K562 (cell line): ENCODE measurements at regions not wholly inside any gene's neighbourhood (a gene's known extent, or its start where the extent isn't known, plus 50 kb on each side); places are given as distances from the start of the nearest gene placed in this dataset.

Experiments used
- ATAC-seq: fragments of 200-7000 bp; cut with Tn5 transposase; 3 replicates; pipeline ENCODE4 v1.9.1; 2020; ENCODE audit warnings: moderate library complexity
- BruUV-seq: library from RNA; stranded (reverse); fragments of 400-500 nt; replicated peaks from 2 replicates; lab custom pipeline; 2021; lab: Mats Ljungman, UMichigan
- CTCF ChIA-PET: fragments of 300-600 bp; formaldehyde crosslinking; extraction: SDS; loops from one replicate; lab custom pipeline; 2021; ENCODE audit warnings: low intra/inter-chr PET ratio; lab: Yijun Ruan, JAX
- POLR2A ChIA-PET: fragments of 300-600, 350-650 bp; sonication (Branson Sonifier 250); formaldehyde crosslinking; extraction: SDS; loops from one replicate; lab custom pipeline; 2021; ENCODE audit warnings: antibody characterized with exemption, inconsistent platforms; lab: Yijun Ruan, JAX
- DNase-seq, 4 experiments: peaks; one replicate each; pipeline versions ENCODE4 v3.0.0 to v3.0.0-alpha.2; 2011 to 2018; ENCODE audit warnings: low spot score in 3 of 4, mixed read lengths in 3 of 4; ENCODE audit errors: extremely low read depth in 1 of 4
- FAIRE-seq: peaks from 2 replicates; lab custom pipeline; 2011; peaks lifted over from hg19 to GRCh38; lab: Jason Lieb, UNC
- H2AFZ ChIP-seq: 2 replicates; pipeline ENCODE4 v1.6.0; 2011; ENCODE audit warnings: low read depth, low read length, control low read depth, inconsistent platforms
- H3K27ac ChIP-seq: fragments of 200-600 bp; 3 replicates; pipeline ENCODE4 v1.8.0; 2011; ENCODE audit warnings: low read depth, mild to moderate bottlenecking, control low read depth, inconsistent platforms, low read length, moderate library complexity, mixed read lengths; ENCODE audit errors: extremely low read depth
- H3K27me3 ChIP-seq, 2 experiments: fragments of 300-600 bp in 1 of 2; 2 replicates in 1 of 2; 3 replicates in 1 of 2; pipeline versions ENCODE4 v1.6.0 to v1.8.0; 2011; ENCODE audit warnings: inconsistent platforms in 2 of 2, low read length in 2 of 2, mild to moderate bottlenecking in 1 of 2, mixed read lengths in 1 of 2, moderate library complexity in 1 of 2; ENCODE audit not compliant: control insufficient read depth in 2 of 2, insufficient read depth in 2 of 2
- H3K36me3 ChIP-seq: fragments of 300-600 bp; 3 replicates; pipeline ENCODE4 v1.8.0; 2011; ENCODE audit warnings: mild to moderate bottlenecking, low read length, inconsistent platforms; ENCODE audit not compliant: control insufficient read depth, insufficient read depth
- H3K4me1 ChIP-seq, 2 experiments: fragments of 200-600 bp in 1 of 2; replicated peaks in 1 of 2; 2 replicates in 1 of 2; 3 replicates in 1 of 2; pipeline versions ENCODE4 v1.5.1 to v1.8.0; 2011; ENCODE audit warnings: inconsistent platforms in 2 of 2, low read length in 2 of 2, mild to moderate bottlenecking in 1 of 2, mixed read lengths in 1 of 2, moderate library complexity in 1 of 2; ENCODE audit not compliant: control insufficient read depth in 2 of 2, insufficient read depth in 2 of 2
- H3K4me2 ChIP-seq: 2 replicates; pipeline ENCODE4 v1.6.1; 2011; ENCODE audit warnings: low read length, control low read depth, inconsistent platforms, mixed read lengths; ENCODE audit not compliant: insufficient read depth
- H3K4me3 ChIP-seq: fragments of 200-600 bp; sonication (generic), shearing (Covaris generic); 2 replicates; pipeline ENCODE4 v1.5.1; 2016; ENCODE audit warnings: control low read depth, inconsistent platforms
- H3K79me2 ChIP-seq: fragments of 200-600 bp; 3 replicates; pipeline ENCODE4 v1.8.0; 2011; ENCODE audit warnings: low read length, inconsistent platforms; ENCODE audit not compliant: control insufficient read depth, insufficient read depth
- H3K9ac ChIP-seq, 2 experiments: 2 replicates each; pipeline versions ENCODE4 v1.6.0 to v1.6.1; 2011; ENCODE audit warnings: low read depth in 2 of 2, low read length in 2 of 2, control low read depth in 1 of 2, inconsistent platforms in 1 of 2, mild to moderate bottlenecking in 1 of 2, mixed read lengths in 1 of 2; ENCODE audit not compliant: insufficient read depth in 1 of 2
- H3K9me1 ChIP-seq: one replicate; pipeline ENCODE4 v1.6.0; 2011; ENCODE audit warnings: inconsistent platforms, mild to moderate bottlenecking, low read length, moderate library complexity; ENCODE audit not compliant: control insufficient read depth, insufficient read depth
- H3K9me3 ChIP-seq: replicated peaks from 2 replicates; pipeline ENCODE4 v1.5.1; 2011; ENCODE audit warnings: low read depth, low read length, inconsistent platforms; ENCODE audit not compliant: control insufficient read depth, insufficient read depth
- H4K20me1 ChIP-seq: replicated peaks from 2 replicates; pipeline ENCODE4 v1.6.1; 2011; ENCODE audit warnings: low read length, inconsistent platforms, mixed read lengths; ENCODE audit not compliant: control insufficient read depth, insufficient read depth
- BRF1 ChIP-seq: IDR thresholded peaks from 3 replicates; pipeline ENCODE4 v1.6.1; 2011; ENCODE audit warnings: borderline replicate concordance, mild to moderate bottlenecking; ENCODE audit not compliant: insufficient read length; ENCODE audit errors: extremely low read depth
- CBX3 ChIP-seq, 2 experiments: IDR thresholded peaks; 1 replicate in 1 of 2; 2 replicates in 1 of 2; pipeline ENCODE4 v1.6.1; 2012; ENCODE audit warnings: inconsistent platforms in 2 of 2, low read length in 2 of 2, borderline replicate concordance in 1 of 2, control low read depth in 1 of 2
- CLOCK ChIP-seq: fragments of 250-450 bp; sonication (Bioruptor Pico); IDR thresholded peaks from 2 replicates; pipeline ENCODE4 v1.4.0; 2020; ENCODE audit warnings: mild to moderate bottlenecking, moderate library complexity, borderline replicate concordance
- CUX1 ChIP-seq: fragments of 200-800 bp; sonication (Bioruptor generic); IDR thresholded peaks from 2 replicates; pipeline ENCODE4 v1.6.1; 2016; ENCODE audit warnings: missing genetic modification characterization, missing compliant biosample characterization
- HIVEP1 ChIP-seq: fragments of 250-450 bp; sonication (Bioruptor Pico); IDR thresholded peaks from 2 replicates; pipeline ENCODE4 v1.4.0; 2020; ENCODE audit warnings: mild to moderate bottlenecking
- L3MBTL2 ChIP-seq: fragments of 450-650 bp; IDR thresholded peaks from 2 replicates; pipeline ENCODE4 v1.6.1; 2016; ENCODE audit warnings: mild to moderate bottlenecking, moderate library complexity
- MEIS2 ChIP-seq: fragments of 450-650 bp; IDR thresholded peaks from 2 replicates; pipeline ENCODE4 v1.6.1; 2014; ENCODE audit warnings: mild to moderate bottlenecking; ENCODE audit not compliant: partially characterized antibody
- NFE2L1 ChIP-seq: fragments of 450-650 bp; IDR thresholded peaks from 2 replicates; pipeline ENCODE4 v1.6.1; 2016; ENCODE audit warnings: missing genetic modification characterization, low read depth, mild to moderate bottlenecking, missing compliant biosample characterization, moderate library complexity, borderline replicate concordance
- PHB2 ChIP-seq: fragments of 450-650 bp; IDR thresholded peaks from 2 replicates; pipeline ENCODE4 v1.6.1; 2017; ENCODE audit warnings: low read depth
- POLR2H ChIP-seq: IDR thresholded peaks from 2 replicates; pipeline ENCODE4 v1.6.1; 2016; ENCODE audit warnings: missing genetic modification characterization, low read depth, mild to moderate bottlenecking, control low read depth, missing compliant biosample characterization, moderate library complexity
- POU5F1 ChIP-seq: fragments of 150-350 bp; IDR thresholded peaks from 2 replicates; pipeline ENCODE4 v1.6.1; 2014; ENCODE audit warnings: borderline replicate concordance, low read length, low read depth, mild to moderate bottlenecking; ENCODE audit not compliant: partially characterized antibody
- RFX7 ChIP-seq: fragments of 250-450 bp; sonication (Bioruptor Pico); IDR thresholded peaks from 2 replicates; pipeline ENCODE4 v1.5.1; 2021; ENCODE audit warnings: mild to moderate bottlenecking
- SMC3 ChIP-seq: conservative IDR thresholded peaks from 2 replicates; pipeline ENCODE4 v1.6.1; 2011; ENCODE audit warnings: low read depth, low read length, improper control_type of control experiment; ENCODE audit not compliant: insufficient read depth
- ZC3H11A ChIP-seq: IDR thresholded peaks from 2 replicates; pipeline ENCODE4 v1.6.1; 2012; ENCODE audit warnings: low read depth, low read length, improper control_type of control experiment
- ZNF584 ChIP-seq: fragments of 200-800 bp; sonication (Bioruptor generic); IDR thresholded peaks from 2 replicates; pipeline ENCODE4 v1.6.1; 2016; ENCODE audit warnings: low read depth, mild to moderate bottlenecking, missing genetic modification characterization, missing compliant biosample characterization
- ZNF696 ChIP-seq: fragments of 250-450 bp; sonication (Bioruptor Pico); conservative IDR thresholded peaks from 2 replicates; pipeline ENCODE4 v1.4.0; 2020; ENCODE audit warnings: mild to moderate bottlenecking, moderate library complexity
- WGBS: fragments of 100-300 bp; shearing (Covaris generic); methylation state at CpG from one replicate; pipeline ENCODE4 v1.1.6; 2016; ENCODE audit warnings: low coverage, mixed read lengths; ENCODE audit not compliant: insufficient coverage; ENCODE audit errors: missing lambda C conversion rate; 5-methylcytosine and 5-hydroxymethylcytosine counted together
- in situ Hi-C: fragments of 300-500 bp; cut with MboI; formaldehyde crosslinking; loops from 4 replicates; pipeline ENCODE4 v1.15.0; 2018; ENCODE audit warnings: inconsistent platforms, mixed read lengths
- intact Hi-C: fragments of 100-400 bp; cut with micrococcal nuclease; formaldehyde crosslinking; loops from 2 replicates; pipeline ENCODE4 v1.14.2; 2022

- in situ Hi-C loops, result no loop called here
- no peaks in the 10 kb centered on the region for H3K36me3 ChIP-seq
- no TSS peak for BruUV-seq
- no peak overlapping the region for H2AFZ ChIP-seq
- no peak for ATAC-seq
- no peaks in the 10 kb centered on the region for H3K9me1 ChIP-seq
- intact Hi-C loops, result no loop called here
- H3K27me3 ChIP-seq, result 0 out of 5 replicates have a peak, but pooled peaks cover 0 to 6% of the 10 kb centered on the region in 2 experiments
- no peak overlapping the region for H3K4me3 ChIP-seq
- no peaks in the 10 kb centered on the region for H3K9me3 ChIP-seq
- DNase-seq, result no peak
- no peak overlapping the region for H3K9ac ChIP-seq
- no peaks in the 10 kb centered on the region for H3K4me1 ChIP-seq
- no peak overlapping the region for H3K27ac ChIP-seq
- H3K79me2 ChIP-seq, result no peaks in the 10 kb centered on the region
- 2% methylated on average over 4 of the region's 4 CpGs for WGBS
- CTCF ChIA-PET, result no interaction called here
- no peak for FAIRE-seq
- H4K20me1 ChIP-seq, result no peaks in the 10 kb centered on the region
- H3K4me2 ChIP-seq, result no peak overlapping the region
- POLR2A ChIA-PET, result interaction anchor here (0.6 kb wide), 1 partner anchor 201 kb away, joined by 3 read pairs; no protein-coding TSS in a partner anchor
- TF ChIP-seq POU5F1 (no peak), PHB2 (no peak), L3MBTL2 (no peak), MEIS2 (no peak), ZC3H11A (no peak), POLR2H (tag) (no peak), ZNF584 (no peak), CBX3 (IDR thresholded peaks at IDR 0.05; ENCODE audit: borderline replicate concordance in 1 of 2, low read length in 2 of 2) (no peak), BRF1 (no peak), CLOCK (CRISPR knock-in tag) (no peak), CUX1 (CRISPR knock-in tag) (no peak), NFE2L1 (no peak), ZNF696 (no peak), HIVEP1 (no peak), SMC3 (no peak), RFX7 (no peak)
Observed at GRCh38 chr10:1920127-1920526, 182.8 kb upstream of the ADARB2 start.
